ENCODE measurements at regions not wholly inside any gene's neighbourhood (a gene's known extent, or its start where the extent isn't known, plus 50 kb on each side); places are given as distances from the start of the nearest gene placed in this dataset.

DNA sequence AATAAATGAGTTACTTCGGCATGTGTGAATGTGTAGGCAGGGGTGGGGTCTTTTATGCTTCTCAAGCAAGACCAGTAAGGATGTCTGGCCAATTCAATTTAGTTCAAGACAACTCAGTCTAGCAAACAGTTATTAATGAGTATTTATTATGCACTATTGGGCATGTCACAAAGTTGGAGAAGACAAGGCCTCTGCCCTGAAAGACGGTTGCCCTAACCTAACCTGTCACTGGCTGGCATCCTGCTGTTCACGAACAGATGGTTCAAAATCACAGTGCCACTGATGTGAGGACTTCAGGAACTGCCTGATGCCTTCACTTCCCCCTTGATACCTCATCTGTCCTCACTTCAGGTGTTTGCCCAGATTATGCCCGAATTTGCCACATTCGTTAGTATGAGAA, 217.8 kb downstream of the SOX2 start:
- 0 out of 2 replicates have a peak, but pooled peaks cover 5% of the 10 kb centered on the region for H3K9me3 ChIP-seq
- Mint-ChIP-seq H3K27me3 (ENCODE audit: insufficient read depth, unreplicated experiment) (no peaks in the 10 kb centered on the region), H3K27ac (ENCODE audit: unreplicated experiment) (no peak overlapping the region), H3K36me3 (ENCODE audit: insufficient read depth, unreplicated experiment) (no peaks in the 10 kb centered on the region), H3K4me3 (ENCODE audit: unreplicated experiment) (no peak overlapping the region), H3K4me1 (ENCODE audit: low read depth, unreplicated experiment) (no peaks in the 10 kb centered on the region), H3K9me3 (ENCODE audit: unreplicated experiment) (peaks cover 17% of the 10 kb centered on the region)
- no peaks in the 10 kb centered on the region for H3K36me3 ChIP-seq (ENCODE audit: control insufficient read depth, insufficient read depth, low read length)
- no peak for TF ChIP-seq CTCF (IDR thresholded peaks at IDR 0.05; ENCODE audit: insufficient read depth in 1 of 2, low read depth in 1 of 2, low read length in 1 of 2, severe bottlenecking in 1 of 2, unreplicated experiment in 1 of 2)
- no peaks in the 10 kb centered on the region for H3K27me3 ChIP-seq (replicated peaks; ENCODE audit: control insufficient read depth, insufficient read depth, low read length)
- BruUV-seq (replicated peaks) = no TSS peak
- no peaks in the 10 kb centered on the region for H3K4me1 ChIP-seq
- ChIA-PET POLR2A (no interaction called here), CTCF (no interaction called here)
- H3K4me3 ChIP-seq (ENCODE audit: low read depth, low read length) = no peak overlapping the region
- no peak for DNase-seq
- intact Hi-C loops (cut with micrococcal nuclease; ENCODE audit: unreplicated experiment) = no loop called here

DNA sequence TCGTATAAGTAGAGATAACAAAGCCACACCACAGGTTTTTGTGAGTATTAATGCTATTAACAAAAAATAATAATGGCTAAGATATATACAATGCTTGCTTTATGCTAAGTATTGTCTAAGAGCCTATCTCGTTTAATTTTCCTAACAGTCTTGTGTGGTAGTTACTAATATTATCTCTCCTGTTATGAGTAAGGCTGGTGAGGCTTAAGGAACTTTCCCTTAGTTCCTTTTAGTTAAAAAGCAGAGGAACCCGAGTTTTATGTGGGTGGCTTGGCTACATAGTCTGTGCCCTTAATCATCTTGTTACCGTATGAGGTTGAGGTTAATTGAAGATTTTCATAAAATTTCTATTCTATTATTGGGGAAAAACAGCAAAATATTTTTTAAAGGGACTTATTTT, 218.4 kb downstream of the SOX2 start:
- H3K4me1 Mint-ChIP-seq (ENCODE audit: low read depth, unreplicated experiment) = no peaks in the 10 kb centered on the region
- no peak overlapping the region for H3K4me3 Mint-ChIP-seq (ENCODE audit: unreplicated experiment)
- TF ChIP-seq CTCF (IDR thresholded peaks at IDR 0.05; ENCODE audit: insufficient read depth in 1 of 2, low read depth in 1 of 2, low read length in 1 of 2, severe bottlenecking in 1 of 2, unreplicated experiment in 1 of 2) = no peak
- peaks cover 17% of the 10 kb centered on the region for H3K9me3 Mint-ChIP-seq (ENCODE audit: unreplicated experiment)
- H3K27me3 ChIP-seq (replicated peaks; ENCODE audit: control insufficient read depth, insufficient read depth, low read length) = no peaks in the 10 kb centered on the region
- BruUV-seq (replicated peaks) = no TSS peak
- no peak overlapping the region for H3K27ac Mint-ChIP-seq (ENCODE audit: unreplicated experiment)
- no peaks in the 10 kb centered on the region for H3K27me3 Mint-ChIP-seq (ENCODE audit: insufficient read depth, unreplicated experiment)
- DNase-seq = no peak
- H3K36me3 Mint-ChIP-seq (ENCODE audit: insufficient read depth, unreplicated experiment) = no peaks in the 10 kb centered on the region
- no peaks in the 10 kb centered on the region for H3K36me3 ChIP-seq (ENCODE audit: control insufficient read depth, insufficient read depth, low read length)
- ChIA-PET POLR2A (no interaction called here), CTCF (no interaction called here)
- no peaks in the 10 kb centered on the region for H3K4me1 ChIP-seq
- 0 out of 2 replicates have a peak, but pooled peaks cover 5% of the 10 kb centered on the region for H3K9me3 ChIP-seq
- no peak overlapping the region for H3K4me3 ChIP-seq (ENCODE audit: low read depth, low read length)
- intact Hi-C loops (cut with micrococcal nuclease; ENCODE audit: unreplicated experiment) = no loop called here

DNA sequence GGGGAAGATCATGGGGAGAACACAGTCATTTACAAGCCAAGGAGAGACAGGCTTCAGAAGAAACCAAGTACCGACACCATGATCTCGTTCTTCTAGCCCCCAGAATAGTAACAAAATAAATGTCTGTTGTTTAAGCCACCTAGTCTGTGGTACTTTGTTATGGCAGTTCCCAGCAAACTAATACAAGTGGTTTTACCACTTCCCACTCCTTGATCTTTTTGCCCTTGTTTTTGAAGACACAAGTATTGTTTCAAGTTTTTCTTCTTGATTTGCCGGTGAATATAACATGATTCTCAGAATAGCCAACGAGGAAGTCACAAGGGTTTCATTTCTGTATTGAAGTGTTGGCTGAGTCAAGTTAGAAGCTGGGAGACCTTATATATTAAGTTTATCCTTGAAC, 220.3 kb downstream of the SOX2 start:
- Histone ChIP-seq H3K4me3 (ENCODE audit: low read depth, low read length) (no peak overlapping the region), H3K9me3 (0 out of 2 replicates have a peak, but pooled peaks cover 5% of the 10 kb centered on the region), H3K27me3 (replicated peaks; ENCODE audit: control insufficient read depth, insufficient read depth, low read length) (no peaks in the 10 kb centered on the region), H3K4me1 (no peaks in the 10 kb centered on the region), H3K36me3 (ENCODE audit: control insufficient read depth, insufficient read depth, low read length) (no peaks in the 10 kb centered on the region)
- Mint-ChIP-seq H3K4me1 (ENCODE audit: low read depth, unreplicated experiment) (no peaks in the 10 kb centered on the region), H3K27ac (ENCODE audit: unreplicated experiment) (no peak overlapping the region), H3K9me3 (ENCODE audit: unreplicated experiment) (peaks cover 17% of the 10 kb centered on the region), H3K27me3 (ENCODE audit: insufficient read depth, unreplicated experiment) (no peaks in the 10 kb centered on the region), H3K36me3 (ENCODE audit: insufficient read depth, unreplicated experiment) (no peaks in the 10 kb centered on the region), H3K4me3 (ENCODE audit: unreplicated experiment) (no peak overlapping the region)
- BruUV-seq (replicated peaks) = no TSS peak
- ChIA-PET POLR2A (no interaction called here), CTCF (no interaction called here)
- DNase-seq = no peak
- no peak for TF ChIP-seq CTCF (IDR thresholded peaks at IDR 0.05; ENCODE audit: insufficient read depth in 1 of 2, low read depth in 1 of 2, low read length in 1 of 2, severe bottlenecking in 1 of 2, unreplicated experiment in 1 of 2)
- intact Hi-C loops (cut with micrococcal nuclease; ENCODE audit: unreplicated experiment) = no loop called here
